ENCODE measurements at regions not wholly inside any gene's neighbourhood (a gene's known extent, or its start where the extent isn't known, plus 50 kb on each side); places are given as distances from the start of the nearest gene placed in this dataset.

DNA sequence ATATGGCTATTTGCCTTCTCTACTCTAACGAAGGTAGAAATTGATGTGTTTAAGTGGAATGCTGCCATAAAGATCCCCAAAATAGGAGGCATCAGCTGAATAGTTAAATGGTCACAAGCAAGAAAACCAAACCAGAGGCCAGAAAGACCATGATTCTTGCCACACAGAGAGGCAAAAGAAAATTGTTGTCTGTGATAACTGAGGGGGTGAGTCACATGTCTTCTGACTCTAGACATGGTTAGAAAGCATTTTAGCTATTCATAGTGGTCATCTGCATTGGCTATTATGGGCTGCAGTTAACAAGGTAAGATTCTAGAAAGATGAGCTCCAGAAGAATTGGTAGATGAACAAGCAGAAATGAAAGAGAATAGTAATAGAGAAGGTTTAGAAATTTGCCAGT, 361.4 kb upstream of the NPSR1 start:
- BruUV-seq (replicated peaks), result no TSS peak
- intact Hi-C loops (cut with micrococcal nuclease; ENCODE audit: unreplicated experiment), result no loop called here
- no peak overlapping the region for H3K4me2 ChIP-seq
- H3K27me3 ChIP-seq (ENCODE audit: insufficient read depth, low read depth), result no peaks in the 10 kb centered on the region
- no peak overlapping the region for H3K4me3 ChIP-seq
- DNase-seq, result no peak
- H3K27ac ChIP-seq, result no peak overlapping the region
- ChIA-PET POLR2A (ENCODE audit: unreplicated experiment) (no interaction called here), CTCF (no interaction called here)
- H3K79me2 ChIP-seq (ENCODE audit: low read depth), result no peaks in the 10 kb centered on the region
- 0 out of 2 replicates have a peak, but pooled peaks cover 4% of the 10 kb centered on the region for H3K9me2 ChIP-seq (ENCODE audit: insufficient read depth)
- H3K4me1 ChIP-seq (replicated peaks; ENCODE audit: insufficient read depth), result no peaks in the 10 kb centered on the region
- no peaks in the 10 kb centered on the region for H3K36me3 ChIP-seq (ENCODE audit: low read depth)
- no peaks in the 10 kb centered on the region for H4K20me1 ChIP-seq (ENCODE audit: insufficient read depth)
- TF ChIP-seq CTCF (conservative IDR thresholded peaks at IDR 0.05) (no peak), EZH2 (IDR thresholded peaks at IDR 0.05; ENCODE audit: low read depth) (no peak)
- no peaks in the 10 kb centered on the region for H3K9me3 ChIP-seq (ENCODE audit: insufficient read depth, low read depth)
- H2AFZ ChIP-seq, result no peak overlapping the region
- no peaks in the 10 kb centered on the region for H3F3A ChIP-seq (ENCODE audit: insufficient read depth, low read depth)

- TF ChIP-seq CTCF (conservative IDR thresholded peaks at IDR 0.05) (no peak), EZH2 (IDR thresholded peaks at IDR 0.05; ENCODE audit: low read depth) (no peak)
- Histone ChIP-seq H2AFZ (no peak overlapping the region), H3F3A (ENCODE audit: insufficient read depth, low read depth) (no peaks in the 10 kb centered on the region), H3K4me2 (no peak overlapping the region), H3K27ac (no peak overlapping the region), H3K79me2 (ENCODE audit: low read depth) (no peaks in the 10 kb centered on the region), H3K36me3 (ENCODE audit: low read depth) (no peaks in the 10 kb centered on the region), H3K4me1 (replicated peaks; ENCODE audit: insufficient read depth) (no peaks in the 10 kb centered on the region), H3K27me3 (ENCODE audit: insufficient read depth, low read depth) (no peaks in the 10 kb centered on the region), H4K20me1 (ENCODE audit: insufficient read depth) (no peaks in the 10 kb centered on the region), H3K9me3 (ENCODE audit: insufficient read depth, low read depth) (no peaks in the 10 kb centered on the region), H3K4me3 (no peak overlapping the region), H3K9me2 (ENCODE audit: insufficient read depth) (no peaks in the 10 kb centered on the region)
- ChIA-PET CTCF (no interaction called here), POLR2A (ENCODE audit: unreplicated experiment) (no interaction called here)
- intact Hi-C loops (cut with micrococcal nuclease; ENCODE audit: unreplicated experiment), result no loop called here
- BruUV-seq (replicated peaks), result no TSS peak
- no peak for DNase-seq
Observed at GRCh38 chr7:34298492-34299013, 359.5 kb upstream of the NPSR1 start.

DNA sequence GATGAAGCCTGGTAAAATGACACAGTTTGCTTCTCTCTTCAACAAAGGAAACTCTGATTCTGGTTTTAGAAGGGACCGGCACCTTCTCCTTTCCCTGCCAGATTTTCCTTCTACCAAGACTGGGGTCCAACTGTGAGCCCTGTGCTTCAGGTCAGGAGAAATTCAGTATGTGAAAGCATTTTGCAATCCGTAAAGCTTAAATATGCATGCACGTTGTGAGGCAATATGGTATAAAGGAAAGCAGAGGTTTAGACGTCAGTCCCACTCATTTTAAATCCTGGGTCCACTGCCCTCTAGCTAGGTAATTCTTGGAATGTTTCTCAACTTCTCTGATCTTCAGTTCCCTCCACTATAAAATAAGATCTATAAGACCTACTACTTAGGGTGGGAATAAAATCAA, 359.0 kb upstream of the NPSR1 start:
- H3K4me3 ChIP-seq, result no peak overlapping the region
- TF ChIP-seq CTCF (conservative IDR thresholded peaks at IDR 0.05) (no peak), EZH2 (IDR thresholded peaks at IDR 0.05; ENCODE audit: low read depth) (no peak)

More for the DNA sequence above, 359.0 kb upstream of the NPSR1 start:
- Histone ChIP-seq H3F3A (ENCODE audit: insufficient read depth, low read depth) (no peaks in the 10 kb centered on the region), H3K4me1 (replicated peaks; ENCODE audit: insufficient read depth) (no peaks in the 10 kb centered on the region), H4K20me1 (ENCODE audit: insufficient read depth) (no peaks in the 10 kb centered on the region), H3K27ac (no peak overlapping the region), H3K9me3 (ENCODE audit: insufficient read depth, low read depth) (no peaks in the 10 kb centered on the region), H3K79me2 (ENCODE audit: low read depth) (no peaks in the 10 kb centered on the region), H2AFZ (no peak overlapping the region), H3K4me2 (no peak overlapping the region), H3K9me2 (ENCODE audit: insufficient read depth) (no peaks in the 10 kb centered on the region), H3K27me3 (ENCODE audit: insufficient read depth, low read depth) (no peaks in the 10 kb centered on the region), H3K36me3 (ENCODE audit: low read depth) (no peaks in the 10 kb centered on the region)
- no TSS peak for BruUV-seq (replicated peaks)
- ChIA-PET CTCF (no interaction called here), POLR2A (ENCODE audit: unreplicated experiment) (no interaction called here)
- intact Hi-C loops (cut with micrococcal nuclease; ENCODE audit: unreplicated experiment), result no loop called here
- DNase-seq, result no peak

Data from PC-9 (cell line).